SHP77 treated with DMSO at 0.1 percent for 48 hours (cell line): ENCODE measurements at regions not wholly inside any gene's neighbourhood (a gene's known extent, or its start where the extent isn't known, plus 50 kb on each side); places are given as distances from the start of the nearest gene placed in this dataset.
"Not testable (repeated sequence)": the region's sequence is repeated elsewhere in the genome, so short reads cannot be mapped to it uniquely, and the experiment has no call there.

Experiments
- DNase-seq: peaks from one replicate; lab custom pipeline; 2025; lab: John Stamatoyannopoulos, UW

DNA sequence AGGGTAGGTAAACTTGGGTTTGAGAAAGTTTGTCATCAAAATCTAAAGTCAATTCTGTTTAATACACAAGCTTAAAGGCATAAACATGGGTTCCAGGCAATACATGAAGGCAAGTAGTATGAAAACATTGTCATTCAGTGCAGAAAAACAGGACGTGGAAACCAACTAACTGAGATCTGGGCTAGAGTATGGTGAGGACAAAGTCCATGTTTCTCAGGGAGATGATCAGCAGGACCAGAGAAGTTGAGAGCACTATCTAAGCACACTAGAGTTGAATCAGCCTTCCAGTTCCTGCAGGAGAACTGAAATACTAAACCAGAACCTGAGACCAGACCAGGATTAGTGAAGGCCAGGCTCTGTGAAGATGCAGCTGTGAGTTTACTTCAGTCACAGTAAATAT, 302.8 kb upstream of the CRIM1 start:
- no peak for DNase-seq

DNA sequence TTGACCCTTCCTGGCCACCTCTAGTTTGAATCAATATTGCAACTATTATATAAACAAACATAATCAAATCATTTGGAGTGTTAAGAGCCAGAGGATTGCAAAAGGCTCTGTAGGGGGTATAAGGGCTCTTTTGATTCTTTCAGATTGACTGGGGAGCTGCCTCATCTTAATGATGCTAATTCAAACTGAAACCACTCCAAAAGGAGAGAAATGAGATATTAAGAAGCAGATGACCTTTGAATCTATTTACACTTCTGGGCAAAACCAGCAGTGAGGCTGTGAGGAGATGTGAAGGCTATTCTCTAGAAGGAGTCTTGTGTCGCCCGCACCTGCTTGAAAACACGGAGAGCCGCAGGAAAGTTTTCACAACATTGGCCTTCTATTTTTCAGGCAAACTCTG, 311.2 kb upstream of the CRIM1 start:
- DNase-seq: no peak

DNA sequence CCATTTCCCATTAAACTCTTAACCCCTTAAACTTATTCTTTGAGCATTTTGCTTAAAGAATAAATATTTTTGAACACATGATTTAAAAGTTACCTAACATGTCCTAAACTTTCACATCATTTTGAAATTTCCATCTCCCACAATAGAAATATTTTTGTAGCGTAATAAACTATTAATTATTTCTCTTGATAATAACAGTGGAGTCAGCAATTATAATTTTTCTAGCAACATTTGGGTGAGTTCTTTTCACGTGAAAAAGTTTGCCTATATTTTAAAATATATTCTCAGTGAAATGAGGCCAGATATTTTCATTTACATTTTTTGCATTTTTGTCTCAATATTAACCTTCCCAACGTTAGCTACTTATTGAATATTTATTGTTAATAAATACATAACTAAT, 320.4 kb upstream of the CRIM1 start:
- DNase-seq: no peak

GRCh38 chr2:36032046-36032445, 323.5 kb upstream of the CRIM1 start:
- no peak for DNase-seq

DNA sequence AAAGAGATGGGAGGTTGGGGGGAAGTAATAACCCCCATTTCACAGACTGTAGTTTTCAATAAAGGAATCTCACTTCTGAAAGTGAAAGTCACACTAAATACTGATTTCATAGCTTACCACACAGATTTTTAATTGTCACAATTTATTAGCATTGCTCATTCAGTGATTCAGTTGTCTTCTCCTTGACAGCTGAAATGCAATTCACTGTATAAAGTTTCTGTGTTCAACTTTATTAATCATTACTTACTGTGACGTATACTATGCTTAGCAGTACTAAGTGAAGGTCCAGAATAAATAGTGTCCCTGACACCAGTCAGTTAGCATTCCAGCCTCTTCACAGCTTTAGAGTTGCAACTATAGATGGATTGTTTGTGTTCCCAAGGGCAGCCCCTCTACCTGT, 324.1 kb upstream of the CRIM1 start:
- DNase-seq: no peak

GRCh38 chr2:36027616-36028015, 328.0 kb upstream of the CRIM1 start:
- no peak for DNase-seq

DNA sequence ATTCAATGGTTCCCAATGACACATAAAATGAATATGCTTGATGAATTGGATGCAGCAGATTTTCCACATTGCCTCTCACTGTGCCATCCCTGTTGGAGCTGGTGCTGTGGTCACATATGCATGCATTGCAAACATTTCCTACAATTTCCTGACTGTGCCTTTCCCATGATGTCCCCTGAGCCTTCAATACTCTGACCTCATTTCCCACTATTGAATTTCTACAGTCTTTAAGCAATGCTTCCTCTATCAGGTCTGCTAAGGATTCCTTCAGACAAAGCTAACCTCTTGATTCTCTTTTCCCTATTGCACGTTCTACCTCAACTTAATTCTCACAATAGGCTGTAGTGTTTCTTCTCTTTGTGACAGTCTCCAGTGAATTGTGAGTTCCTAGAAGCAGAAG, 342.5 kb upstream of the CRIM1 start:
- DNase-seq: no peak

DNA sequence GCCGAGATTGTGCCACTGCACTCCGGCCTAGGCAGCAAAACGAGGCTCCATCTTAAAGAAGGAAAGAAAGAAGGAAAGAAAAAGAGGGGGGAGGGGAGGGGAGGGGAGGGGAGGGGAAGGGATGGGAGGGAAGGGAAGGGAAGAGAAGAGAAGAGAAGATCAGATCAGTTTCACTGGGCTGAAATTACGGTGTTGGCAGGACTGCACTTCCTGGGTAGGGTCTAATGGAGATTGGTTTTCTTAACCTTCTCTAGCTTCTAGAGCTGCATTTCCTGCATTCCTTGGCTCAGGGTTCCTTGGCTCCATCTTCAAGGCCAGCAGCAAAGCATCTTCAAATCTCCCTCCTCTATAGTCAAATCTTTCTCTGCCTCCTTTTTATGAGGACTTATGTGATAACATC, 349.1 kb upstream of the CRIM1 start:
- DNase-seq: no peak

DNA sequence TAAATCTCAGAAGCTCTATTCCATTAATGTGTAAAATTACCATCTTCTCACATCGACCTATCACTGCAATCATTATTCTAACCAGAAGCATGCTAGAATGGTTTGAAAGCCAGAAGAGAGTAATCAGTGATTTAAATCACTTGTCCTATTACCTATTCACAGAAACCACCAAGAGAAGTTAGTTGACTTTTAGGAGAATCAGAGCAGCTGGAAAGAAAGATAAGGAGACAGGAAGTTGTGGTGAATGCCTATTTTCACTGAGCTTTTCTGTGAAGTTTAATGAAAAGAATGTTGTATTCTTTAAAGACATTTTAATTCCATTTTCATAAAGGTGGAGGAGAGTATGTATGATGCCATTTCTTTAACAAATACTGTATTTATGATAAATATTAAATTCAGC, 352.6 kb upstream of the CRIM1 start:
- no peak for DNase-seq

GRCh38 chr2:35997488-35997887, 358.1 kb upstream of the CRIM1 start:
- no peak for DNase-seq

- DNase-seq: no peak
Observed at GRCh38 chr2:35989503-35989902, 366.1 kb upstream of the CRIM1 start.

DNA sequence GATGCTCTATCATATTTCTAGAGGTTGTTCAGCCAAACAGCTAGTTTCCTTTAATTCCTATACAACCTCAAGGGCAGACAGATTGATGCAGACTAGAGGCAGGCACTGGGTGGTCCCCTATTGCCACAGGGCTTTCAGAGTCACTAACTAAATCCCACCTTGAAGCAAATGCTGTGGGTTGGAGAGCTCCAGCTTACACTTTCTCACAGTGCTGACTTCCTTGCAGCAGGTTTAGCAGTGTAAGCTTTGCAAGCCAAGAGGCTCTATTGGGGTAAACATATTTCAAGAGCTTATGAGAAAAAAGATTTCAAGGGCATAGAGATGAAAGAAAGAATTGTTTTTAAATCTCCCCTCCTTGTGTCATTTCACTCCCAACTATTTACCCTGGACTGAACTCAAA, 366.5 kb upstream of the CRIM1 start:
- no peak for DNase-seq

GRCh38 chr2:35986871-35987270, 368.7 kb upstream of the CRIM1 start:
- DNase-seq: no peak

GRCh38 chr2:35978218-35978617, 377.4 kb upstream of the CRIM1 start:
- no peak for DNase-seq

DNA sequence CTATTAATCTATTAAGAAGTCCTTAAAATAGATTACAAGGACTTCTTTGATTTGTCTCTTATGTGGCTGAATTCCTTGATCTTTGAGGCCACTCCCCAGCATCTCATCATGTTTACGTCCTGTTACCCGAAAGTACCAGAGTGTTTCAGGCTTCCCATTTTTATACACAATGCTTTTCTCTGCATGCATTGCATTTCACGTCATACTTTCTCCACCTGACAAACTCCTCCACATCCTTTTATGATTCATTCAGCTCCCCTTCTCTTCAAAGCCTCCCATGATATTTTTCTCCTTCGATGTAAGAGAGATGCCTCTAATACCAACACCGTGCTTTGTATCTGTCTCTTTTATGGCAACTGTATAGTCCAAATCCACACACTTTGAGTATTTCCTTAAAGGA, 379.0 kb upstream of the CRIM1 start:
- DNase-seq: no peak

- DNase-seq: no peak
Observed at GRCh38 chr2:35973737-35974132, 381.8 kb upstream of the CRIM1 start.

DNA sequence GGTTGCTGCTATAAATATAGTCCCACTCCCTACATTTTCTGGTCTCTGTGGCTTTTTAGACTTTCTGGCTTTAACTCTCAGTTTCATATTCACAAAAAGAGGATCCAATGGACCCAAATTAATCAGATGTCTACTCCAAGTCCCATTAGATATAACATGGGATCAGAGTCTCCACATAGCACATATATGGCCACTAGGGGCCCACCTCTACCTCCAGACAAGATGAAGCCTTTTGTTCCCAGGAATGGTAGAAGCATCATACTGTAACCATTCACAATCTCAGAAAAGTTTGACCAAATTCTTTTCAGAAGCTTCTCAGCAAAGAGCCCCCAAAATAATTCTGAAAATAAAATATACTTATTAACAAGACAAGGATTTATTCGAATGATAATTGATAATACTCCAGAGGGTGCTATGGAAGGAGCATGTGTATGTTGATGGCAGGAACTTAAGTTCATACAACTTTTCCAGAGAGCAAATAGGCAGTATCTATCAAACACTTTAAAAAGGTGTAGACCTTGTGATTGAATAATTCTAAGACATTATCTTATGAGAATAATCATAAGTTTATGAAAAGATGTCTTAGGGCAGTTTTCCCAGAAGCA, 382.3 kb upstream of the CRIM1 start:
- DNase-seq: no peak

DNA sequence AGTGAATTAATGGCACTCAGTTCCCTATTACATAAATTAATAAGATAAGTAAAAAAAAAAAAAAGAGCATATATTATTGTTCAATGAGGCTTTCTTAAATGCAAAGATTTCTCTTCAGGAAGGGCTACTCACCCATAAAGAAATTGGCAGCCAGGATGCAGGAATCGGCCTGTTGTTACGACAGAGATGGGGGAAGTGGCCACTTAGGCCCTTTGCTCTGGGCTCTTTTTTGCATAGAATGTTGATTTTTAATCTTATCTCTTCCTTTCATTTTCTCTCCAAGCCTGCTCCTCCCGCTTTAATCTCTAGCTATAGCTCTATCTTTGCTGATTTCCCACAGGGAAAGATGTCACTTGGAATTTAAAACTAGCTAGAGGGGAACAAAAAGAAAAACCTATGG, 391.8 kb upstream of the CRIM1 start:
- DNase-seq: no peak

DNA sequence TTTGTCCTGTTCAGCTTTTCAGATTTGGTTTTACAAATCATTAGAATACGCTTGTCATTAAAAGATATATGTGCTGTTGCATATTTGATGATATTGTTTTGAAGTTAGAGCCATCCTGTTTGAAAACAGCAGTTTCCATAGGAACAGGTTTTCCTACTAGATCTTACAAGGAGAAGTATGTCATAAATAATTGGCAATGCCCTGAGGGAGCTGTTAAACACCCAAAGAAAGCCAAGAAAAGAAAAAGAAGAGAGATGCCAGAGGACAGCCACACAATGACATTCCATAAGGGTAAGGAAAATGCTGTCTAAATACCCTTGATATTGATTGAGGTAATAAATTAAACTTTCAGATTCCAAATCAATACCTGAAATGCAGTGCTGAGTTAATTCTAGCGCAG, 392.2 kb upstream of the CRIM1 start:
- no peak for DNase-seq

GRCh38 chr2:35962585-35963146, 392.9 kb upstream of the CRIM1 start:
- DNase-seq: no peak

DNA sequence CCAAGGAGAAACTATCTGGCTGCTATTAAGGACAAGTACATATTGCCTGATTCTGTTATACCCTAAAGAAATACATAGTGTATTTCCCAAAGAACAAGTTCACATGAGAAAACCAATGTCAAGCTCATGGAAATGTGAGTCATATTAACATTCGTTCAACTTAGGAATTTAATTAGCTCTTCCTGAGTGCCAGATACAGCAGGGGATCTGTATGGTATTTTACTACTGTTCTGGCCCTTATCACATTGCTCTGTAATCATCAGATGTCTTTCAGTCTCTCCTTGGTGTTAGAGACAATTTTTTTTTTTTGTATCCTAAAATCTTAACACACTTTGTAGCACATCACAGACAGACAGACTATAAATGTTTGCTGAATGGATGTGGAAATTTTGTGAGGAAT, 395.0 kb upstream of the CRIM1 start:
- no peak for DNase-seq

DNA sequence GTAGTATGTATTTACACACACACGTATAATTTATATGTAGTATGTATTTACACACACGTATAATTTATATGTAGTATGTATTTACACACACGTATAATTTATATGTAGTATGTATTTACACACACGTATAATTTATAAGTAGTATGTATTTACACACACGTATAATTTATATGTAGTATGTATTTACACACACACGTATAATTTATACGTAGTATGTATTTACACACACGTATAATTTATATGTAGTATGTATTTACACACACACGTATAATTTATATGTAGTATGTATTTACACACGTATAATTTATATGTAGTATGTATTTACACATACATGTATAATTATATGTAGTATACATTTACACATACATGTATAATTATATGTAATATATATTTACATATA, 398.5 kb upstream of the CRIM1 start:
- not testable (repeated sequence) for DNase-seq

DNA sequence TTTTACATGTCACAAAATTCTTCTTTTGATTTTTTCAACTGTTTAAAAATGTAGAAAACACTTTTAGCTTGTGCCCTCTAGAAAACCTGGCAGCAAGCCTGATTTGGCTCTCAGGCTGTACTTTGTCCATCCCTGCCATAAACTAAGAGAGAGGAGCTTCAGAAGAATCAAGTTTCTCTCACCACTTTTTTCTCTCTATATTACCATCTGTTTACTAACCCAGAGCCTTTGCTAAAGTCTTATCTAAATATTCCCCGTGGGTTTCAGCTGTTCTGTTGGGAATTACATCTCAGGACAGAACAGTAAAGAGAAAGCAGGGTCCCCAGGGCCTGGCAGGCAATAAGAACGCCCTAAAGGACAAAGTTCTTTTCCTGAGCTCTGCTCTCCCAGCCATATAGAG, 409.1 kb upstream of the CRIM1 start:
- DNase-seq: no peak

- no peak for DNase-seq
Observed at GRCh38 chr2:35938838-35939237, 416.7 kb upstream of the CRIM1 start.

GRCh38 chr2:35933031-35933430, 422.5 kb upstream of the CRIM1 start:
- DNase-seq: no peak
